Left forelimb (tissue), 1 donor: ENCODE measurements at regions not wholly inside any gene's neighbourhood (a gene's known extent, or its start where the extent isn't known, plus 50 kb on each side); places are given as distances from the start of the nearest gene placed in this dataset.
"Not testable (repeated sequence)": the region's sequence is repeated elsewhere in the genome, so short reads cannot be mapped to it uniquely, and the experiment has no call there.

ENCODE experiments used
- DNase-seq: peaks from one replicate; pipeline ENCODE4 v3.0.0-alpha.2; 2018; ENCODE audit warnings: low spot score

DNA sequence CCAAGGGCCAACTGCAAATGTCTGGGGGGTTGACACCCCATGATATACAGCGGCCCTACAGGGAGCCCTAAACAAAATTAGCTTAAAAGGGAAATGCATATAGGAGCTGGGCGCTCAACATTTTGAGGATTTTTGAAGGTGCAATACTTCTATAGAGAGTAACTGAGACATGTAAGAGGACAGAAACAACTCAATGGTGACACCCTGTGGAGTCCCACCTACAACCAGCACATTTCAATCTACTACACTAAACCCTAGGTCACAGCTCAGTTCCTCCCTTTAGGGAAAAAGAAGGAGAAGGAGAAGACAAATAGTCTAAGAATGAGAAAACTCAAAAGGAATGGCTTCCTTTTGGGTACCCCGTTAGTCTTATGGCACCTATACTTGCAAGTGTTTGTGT lies 1010.5 kb upstream of the NOVA1 start:
- DNase-seq: no peak

DNA sequence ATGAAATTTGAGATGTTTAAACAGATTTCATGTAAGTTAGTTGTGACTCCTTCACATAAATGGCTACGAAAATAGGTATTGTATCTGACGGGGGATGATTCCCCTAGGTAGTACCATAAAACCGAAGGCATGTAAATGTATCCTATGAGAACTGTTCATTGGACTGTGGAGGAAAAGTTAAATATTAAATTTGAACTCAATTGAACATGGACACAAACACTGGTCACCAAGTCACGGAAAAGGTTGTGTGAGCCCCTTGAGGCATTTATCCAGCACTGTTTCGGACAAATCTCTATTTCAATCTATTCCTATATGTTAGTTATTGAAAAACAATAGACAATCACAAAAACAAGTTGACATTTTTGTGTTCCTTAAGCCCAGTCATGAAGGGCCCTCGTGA lies 1014.3 kb upstream of the NOVA1 start:
- no peak for DNase-seq

DNA sequence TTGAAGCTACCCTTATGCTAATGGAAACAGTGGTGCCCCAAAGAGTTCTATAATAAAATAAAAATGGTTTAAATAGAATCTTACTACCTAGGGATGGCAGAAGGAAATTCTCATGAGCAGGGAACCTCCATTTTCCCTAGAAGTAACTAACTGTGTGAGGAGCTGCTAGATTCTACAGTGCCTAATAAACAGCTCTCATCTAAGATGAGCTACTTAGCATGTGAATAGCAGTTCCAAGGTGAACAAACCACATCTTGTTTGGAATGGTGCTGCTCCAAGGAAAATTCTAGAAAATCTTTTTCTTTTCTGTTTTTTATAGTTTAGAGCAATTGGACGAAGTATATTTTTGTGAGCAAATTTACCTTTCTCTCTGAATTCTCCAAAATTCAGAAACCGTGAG lies 1015.3 kb upstream of the NOVA1 start:
- DNase-seq: no peak

DNA sequence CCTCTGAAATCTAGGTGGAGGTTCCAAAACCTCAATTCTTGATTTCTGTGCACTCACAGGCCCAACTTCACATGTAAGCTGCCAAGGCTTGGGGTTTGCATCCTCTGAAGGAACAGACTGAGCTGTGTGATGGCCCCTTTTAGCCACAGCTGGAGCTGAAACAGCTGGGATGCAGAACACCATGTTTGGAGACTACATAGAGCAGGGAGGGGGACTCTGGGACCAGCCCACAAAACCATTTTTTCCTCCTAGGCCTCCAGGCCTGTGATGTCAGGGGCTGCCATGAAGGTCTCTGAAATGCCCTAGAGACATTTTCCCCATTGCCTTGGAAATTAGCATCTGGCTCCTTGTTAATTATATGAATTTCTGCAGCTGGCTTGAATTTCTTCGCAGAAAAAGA lies 1025.9 kb upstream of the NOVA1 start:
- DNase-seq: no peak

DNA sequence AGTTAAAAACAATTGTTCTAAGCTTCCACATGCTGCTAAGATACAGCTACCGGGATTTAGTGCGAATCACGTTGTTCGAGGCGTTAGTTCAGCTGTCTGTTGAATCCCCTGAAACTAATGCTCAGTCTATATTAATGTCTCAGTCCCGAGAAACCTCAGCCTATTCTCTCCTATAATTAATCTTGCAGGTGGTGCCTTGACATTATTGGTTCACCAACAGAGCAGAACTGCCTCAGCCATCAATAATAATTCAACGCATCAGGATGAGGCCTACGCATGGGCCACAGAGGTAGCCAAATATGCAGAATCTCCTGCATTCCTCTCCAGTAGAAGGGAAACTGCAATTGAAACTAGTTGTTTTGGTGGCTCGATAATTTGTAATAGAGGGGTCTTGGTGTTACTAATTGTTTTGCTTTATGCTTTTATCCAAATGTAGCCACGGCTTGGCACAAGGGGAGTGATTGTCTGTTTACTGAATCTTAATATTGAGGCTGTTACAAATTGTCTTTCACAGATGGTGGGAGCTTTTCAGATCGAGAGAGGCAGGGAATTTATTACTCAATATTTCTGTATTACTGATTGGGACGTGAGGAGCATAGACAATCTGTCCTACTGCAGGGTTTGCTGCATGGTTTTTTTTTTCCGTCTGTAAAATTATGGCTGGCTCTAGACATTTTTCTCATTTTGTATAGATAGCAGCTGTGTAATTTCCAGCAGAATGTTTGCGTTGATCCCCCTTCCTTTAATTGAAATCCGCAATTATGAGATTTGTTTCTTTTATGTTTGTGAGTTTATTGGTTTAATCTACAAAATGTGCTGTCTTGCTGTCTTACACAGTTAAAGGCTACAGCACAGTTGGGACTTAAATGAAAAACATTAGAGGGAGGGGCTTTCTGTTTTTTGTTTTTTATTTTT lies 1036.5 kb upstream of the NOVA1 start:
- DNase-seq: no peak

DNA sequence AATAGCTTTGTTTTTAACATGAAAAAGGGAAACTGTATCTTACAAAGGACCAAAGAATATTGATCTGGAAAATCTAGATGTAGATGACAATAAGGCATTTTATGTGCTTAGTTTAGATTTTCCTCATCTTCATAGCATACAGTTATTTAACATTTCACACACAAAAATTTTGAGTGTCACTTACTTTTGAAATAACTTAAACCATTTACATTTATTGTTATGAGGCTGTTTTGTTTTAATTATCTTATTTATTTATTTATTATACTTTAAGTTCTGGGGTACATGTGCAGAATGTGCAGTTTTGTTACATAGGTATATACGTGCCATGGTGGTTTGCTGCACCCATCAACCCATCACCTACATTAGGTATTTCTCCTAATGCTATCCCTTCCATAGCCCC lies 1042.9 kb upstream of the NOVA1 start:
- DNase-seq: not testable (repeated sequence)

DNA sequence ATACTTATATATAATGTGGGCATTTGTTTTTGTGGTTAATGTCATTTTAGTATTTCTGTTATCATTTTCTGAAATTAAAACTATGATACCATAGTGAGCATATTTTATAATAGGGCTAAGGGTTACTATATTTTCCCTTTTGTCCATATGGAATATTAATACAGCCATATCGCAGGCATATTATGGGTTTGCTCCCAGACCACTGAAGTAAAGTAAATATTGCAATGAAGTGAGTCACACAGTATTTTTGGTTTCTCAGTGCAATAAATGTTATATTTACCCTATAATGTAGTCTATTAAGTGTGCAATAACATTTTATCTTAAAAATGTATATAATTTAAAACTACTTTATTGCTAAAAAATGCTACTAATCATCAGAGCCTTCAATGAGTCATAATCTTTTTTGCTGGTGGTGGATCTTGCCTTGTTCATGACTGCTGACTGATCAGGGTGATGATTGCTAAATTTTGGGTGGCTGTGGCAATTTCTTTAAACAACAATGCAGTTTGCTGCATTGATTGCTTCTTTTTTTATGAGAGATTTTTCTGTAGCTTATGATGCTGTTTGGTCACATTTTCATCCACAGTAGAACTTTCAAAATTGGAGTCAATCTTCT lies 1044.5 kb upstream of the NOVA1 start:
- DNase-seq: no peak

DNA sequence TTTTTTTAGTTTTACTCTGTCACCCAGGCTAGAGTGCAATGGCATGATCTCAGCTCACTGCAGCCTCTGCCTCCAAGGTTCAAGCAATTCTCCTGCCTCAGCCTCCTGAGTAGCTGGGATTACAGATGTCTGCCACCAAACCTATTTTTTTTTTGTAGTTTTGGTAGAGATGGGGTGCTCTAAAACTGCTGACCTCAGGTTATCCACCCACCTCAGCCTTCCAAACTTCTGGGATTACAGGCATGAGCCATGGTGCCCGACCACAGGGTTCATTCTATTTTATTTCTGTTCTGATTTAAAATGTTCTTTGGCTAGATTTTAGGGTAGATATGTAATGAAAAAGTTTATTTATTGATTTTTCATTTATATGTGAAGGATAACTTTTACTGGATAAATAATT lies 1062.8 kb upstream of the NOVA1 start:
- no peak for DNase-seq

DNA sequence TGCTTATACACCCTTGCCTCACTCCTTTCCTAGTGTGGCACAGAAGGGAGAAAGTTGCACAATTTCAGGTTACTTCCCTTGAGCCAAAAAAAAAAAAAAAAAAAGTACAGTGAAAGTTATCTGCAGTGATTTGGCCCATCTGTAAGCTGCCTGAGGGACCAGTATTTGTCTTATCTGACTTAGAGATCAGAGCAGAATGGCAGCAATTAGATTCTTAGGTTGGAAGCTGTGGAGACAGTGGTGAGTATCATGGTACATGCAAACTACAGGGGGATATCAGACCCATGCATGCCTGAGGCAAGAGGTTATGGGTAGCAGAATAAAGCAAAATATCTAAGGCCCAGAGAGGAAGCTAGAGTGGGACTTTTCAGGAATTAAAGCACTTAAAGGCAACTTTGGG lies 1070.7 kb upstream of the NOVA1 start:
- DNase-seq: no peak

DNA sequence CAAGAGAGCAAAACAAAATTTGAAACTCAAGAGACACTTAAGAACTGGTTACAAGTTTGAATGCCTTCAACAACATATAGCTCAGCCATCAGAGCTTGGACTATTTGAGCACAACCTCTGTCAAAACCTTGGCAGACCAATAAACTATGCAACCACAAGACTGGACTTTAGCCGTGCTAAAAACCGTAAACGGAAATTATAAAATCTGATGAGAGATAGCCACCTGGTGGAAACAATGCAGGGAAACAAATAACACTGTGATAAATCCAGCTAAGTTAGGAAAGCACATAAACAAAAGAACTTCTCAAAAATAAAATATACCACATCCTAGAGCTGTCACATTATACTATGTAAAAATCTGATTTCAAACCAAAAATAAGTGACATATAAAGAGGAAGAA lies 1074.2 kb upstream of the NOVA1 start:
- no peak for DNase-seq

DNA sequence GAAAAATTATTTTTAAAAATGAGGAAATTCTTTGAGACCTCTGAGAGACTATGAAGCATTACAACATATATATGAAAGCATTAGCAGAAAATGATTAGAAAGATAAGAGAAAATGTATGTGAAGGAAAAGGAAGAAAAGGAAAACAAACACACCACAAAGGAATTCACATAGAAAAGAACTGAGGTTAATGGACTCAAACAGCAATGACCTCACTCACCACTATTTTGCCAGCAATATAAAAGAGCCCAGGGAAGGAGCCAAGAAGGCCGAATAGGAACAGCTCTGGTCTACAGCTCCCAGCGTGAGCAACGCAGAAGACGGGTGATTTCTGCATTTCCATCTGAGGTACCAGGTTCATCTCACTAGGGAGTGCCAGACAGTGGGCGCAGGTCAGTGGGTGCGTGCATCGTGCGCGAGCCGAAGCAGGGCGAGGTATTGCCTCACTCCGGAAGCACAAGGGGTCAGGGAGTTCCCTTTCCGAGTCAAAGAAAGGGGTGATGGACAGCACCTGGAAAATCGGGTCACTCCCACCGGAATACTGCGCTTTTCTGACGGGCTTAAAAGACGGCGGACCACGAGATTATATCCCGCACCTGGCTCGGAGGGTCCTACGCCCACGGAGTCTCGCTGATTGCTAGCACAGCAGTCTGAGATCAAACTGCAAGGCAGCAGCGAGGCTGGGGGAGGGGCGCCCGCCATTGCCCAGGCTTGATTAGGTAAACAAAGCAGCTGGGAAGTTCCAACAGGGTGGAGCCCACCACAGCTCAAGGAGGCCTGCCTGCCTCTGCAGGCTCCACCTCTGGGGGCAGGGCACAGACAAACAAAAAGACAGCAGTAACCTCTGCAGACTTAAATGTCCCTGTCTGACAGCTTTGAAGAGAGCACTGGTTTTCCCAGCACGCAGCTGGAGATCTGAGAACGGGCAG lies 1075.2 kb upstream of the NOVA1 start:
- not testable (repeated sequence) for DNase-seq

DNA sequence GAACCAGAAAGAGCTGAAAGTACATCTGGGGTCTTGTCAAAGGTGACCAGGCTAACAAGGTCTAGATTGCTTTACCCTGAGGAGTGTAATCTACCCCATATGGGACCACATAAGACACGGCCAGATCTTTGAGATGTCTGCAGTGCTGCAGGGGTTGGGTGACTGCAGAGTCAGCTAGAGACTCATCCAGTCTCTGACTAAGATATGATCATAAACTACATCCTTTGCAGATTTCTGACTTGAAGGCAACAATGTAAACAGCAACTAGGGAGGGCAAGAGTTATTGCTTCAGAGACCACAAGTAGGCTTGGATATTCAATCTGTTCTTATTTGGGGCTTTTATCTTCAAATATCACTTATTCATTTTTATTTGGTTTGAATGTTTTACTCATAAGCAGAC lies 1080.5 kb upstream of the FOXG1 start:
- no peak for DNase-seq

DNA sequence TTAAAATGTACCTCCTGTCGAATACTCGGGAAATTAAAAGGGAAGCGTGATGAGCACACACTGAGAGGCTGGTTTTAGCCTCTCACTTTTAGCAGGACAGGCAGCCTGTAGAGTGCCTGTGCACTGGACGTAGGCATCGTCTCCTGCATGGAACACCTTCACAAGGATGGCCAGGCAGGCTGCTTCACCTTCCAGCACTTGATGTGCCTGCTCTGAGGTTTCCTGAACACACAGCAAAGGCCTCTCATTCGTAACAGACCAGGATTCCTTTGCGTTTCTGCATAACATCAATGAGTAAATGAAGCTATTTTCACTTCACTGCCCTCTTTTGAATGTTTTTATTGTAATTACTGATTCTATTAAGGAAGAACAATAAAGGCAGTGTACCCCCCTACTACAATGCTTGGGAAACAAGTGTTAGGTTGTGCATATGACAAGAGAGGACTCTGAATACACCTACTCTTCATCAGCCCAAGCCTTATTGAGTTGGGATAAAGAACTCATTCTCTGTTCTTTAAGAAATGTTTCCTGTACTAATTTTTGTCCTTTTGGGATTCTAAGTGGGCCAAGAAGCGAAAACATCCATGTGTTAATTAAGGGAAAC lies 1077.6 kb upstream of the FOXG1 start:
- no peak for DNase-seq

DNA sequence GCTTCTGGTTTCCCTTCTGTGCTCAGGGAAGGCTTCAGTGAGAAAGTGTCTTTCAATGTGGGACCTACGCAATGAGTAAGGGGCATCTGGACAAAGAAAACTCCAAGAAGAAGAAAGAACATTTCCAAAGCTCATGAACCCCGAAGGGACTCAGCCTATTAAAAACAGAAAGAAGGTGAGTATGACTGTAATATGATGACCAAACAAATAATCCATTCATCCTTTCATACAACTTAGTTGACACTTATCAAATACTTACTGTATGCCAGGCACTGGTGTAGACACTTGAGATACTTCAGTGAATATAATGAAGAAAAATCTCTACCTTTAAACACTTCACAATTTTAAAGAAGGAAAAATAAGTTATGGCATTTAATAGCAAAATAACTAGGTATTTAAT lies 1054.2 kb upstream of the FOXG1 start:
- no peak for DNase-seq

DNA sequence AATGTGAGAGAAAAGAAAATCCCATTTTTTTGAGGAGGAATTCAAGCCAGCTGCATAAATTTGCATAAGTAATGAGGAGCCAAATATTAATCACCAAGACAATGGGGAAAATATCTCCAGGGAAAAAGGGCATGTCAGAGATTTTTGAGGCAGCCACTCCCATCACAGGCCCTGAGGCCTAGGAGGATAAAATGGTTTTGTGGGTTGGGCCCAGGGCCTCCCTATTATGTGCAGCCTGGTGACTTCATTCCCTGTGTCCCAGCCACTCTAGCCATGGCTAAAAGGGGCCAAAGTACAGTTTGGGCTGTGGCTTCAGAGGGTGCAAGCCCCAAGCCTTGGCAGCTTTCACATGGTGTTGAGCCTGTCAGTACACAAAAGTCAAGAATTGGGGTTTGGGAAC lies 1051.0 kb upstream of the FOXG1 start:
- DNase-seq: no peak

DNA sequence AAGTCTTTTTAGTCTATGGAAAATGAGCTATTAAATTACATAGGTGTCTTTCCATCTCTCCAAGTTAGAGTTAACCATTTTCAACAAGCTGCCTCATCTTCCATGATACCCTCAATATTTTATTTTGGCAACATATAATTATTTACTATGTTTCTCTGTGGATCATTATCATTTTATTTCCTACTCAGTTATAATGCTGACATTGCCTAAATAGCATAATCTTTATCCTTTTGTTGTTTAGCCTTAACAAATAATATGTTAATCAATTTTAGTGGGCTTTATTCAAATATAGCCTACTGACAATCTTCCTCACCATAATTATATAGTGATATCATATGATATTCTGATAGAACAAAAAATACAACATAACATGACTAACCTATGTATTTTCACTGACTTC lies 1044.8 kb upstream of the FOXG1 start:
- DNase-seq: no peak

DNA sequence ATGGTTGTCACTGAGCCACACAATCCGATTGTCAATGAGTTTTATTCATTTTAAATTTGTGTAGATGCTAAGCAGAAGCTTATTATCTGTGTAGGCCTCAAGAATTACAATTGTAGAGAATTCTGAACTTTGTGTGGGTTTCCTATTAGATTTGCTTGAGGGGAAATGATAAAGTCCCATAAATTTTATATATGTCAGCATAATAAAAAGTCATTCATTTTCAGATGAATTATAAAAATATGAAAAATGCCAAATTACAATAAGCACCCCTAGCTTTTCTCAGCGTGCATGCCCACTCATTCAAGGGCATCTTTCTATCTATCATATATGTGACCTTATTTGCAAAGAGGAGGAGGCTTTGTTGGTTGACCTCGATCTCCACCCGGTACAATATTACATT lies 1041.1 kb upstream of the FOXG1 start:
- DNase-seq: no peak

DNA sequence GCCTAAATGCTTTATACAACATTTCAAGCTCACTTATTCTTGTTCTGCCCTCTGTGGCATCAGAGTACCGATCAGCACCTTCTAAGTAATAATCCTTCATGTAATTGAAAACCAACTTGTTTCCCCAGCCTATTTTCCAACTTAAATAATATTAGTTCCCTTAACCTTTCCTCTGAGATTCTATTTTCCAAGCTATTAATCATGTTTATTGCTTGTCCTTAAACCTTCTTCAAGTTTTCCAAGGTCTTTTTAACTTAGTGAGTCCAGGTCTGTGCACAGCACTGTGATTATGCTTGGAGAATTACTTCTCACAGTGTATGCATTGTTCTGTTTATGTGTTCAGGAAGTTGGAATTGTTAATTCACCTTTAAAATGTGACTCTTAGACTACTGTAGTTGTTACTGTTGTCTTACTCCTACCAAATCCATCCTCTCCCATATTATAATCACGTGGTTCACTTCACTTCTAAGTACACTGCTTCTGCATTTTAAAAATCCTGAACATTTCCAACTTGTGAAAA lies 1039.3 kb upstream of the FOXG1 start:
- DNase-seq: no peak

DNA sequence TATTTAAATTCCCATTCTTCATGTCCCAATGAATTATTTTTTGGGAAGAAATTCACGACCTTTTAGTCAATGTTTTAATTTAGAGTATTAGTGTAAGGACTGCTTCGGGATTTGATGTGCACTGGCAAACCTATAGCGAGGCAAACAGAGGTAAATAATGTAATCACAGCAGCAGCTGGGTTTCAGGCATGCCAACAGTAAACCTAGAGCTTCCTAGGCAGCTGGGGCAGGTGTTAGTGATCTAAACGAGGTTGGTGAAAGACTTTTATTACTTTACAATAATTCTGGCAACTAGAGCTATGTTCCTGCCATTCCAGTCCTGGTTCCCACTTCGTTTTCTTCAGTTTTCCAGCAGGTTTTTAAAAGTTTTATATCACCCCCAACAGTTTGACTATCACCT lies 1036.4 kb upstream of the FOXG1 start:
- DNase-seq: no peak

DNA sequence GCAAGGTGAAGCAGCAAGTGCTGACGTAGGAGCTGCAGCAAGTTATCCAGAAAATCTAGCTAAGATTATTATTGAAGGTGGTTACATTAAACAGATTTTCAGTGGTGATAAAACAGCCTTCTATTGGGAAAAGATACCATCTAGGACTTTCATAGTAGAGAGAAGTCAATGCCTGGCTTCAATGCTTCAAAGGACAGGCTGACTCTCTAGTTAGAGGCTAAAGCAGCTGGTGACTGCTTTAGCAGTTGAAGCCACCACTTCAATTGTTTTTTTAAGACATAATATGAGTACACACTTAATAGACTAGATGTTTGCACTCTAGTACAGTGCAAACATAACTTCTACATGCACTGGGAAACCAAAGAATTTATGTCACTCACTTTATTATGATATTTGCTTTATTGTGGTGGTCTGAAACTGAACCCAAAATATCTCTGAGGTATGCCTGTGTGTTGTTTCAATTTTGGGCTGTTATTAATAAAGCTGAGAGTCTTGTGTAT lies 1026.9 kb upstream of the FOXG1 start:
- DNase-seq: no peak

DNA sequence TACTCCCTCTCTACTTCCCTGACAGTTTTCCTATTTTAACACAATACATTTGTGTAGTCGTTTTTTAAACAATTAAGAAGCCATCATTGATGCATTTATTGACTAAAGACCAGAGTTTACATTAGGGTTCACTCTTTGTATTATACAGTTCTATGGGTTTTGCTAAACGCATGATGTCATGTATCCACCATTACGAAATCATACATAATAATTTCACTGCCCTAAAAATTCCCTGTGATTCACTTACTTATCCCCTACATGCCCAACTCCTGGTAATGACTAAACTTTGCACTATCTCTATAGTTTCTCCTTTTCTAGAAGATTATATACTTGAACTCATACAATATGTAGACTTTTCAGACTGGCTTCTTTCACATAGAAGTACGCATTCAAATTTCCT lies 1016.5 kb upstream of the FOXG1 start:
- no peak for DNase-seq

DNA sequence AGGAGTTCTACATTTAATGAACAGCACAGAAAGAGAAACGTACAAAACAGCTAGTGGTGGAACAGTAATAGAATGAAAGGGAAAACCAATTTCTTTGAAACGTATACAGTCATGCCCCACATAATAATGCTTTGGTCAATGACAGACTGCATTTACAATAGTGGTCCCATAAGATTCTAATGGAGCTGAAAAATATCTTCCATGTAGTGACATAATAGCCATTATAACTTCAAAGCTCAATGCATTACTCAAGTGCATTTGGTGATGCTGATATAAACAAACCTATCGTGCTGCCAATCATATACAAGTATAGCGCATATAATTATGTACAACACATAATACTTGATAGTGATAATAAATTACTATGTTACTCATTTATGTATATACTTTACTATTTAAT lies 1008.9 kb upstream of the FOXG1 start:
- not testable (repeated sequence) for DNase-seq
